Natural killer cell (primary cell): ENCODE measurements at regions not wholly inside any gene's neighbourhood (a gene's known extent, or its start where the extent isn't known, plus 50 kb on each side); places are given as distances from the start of the nearest gene placed in this dataset.

ENCODE experiments used
- ATAC-seq, 3 donors: fragments of 150-1000 bp in 2 of 3; fragments of 200-7000 bp in 1 of 3; cut with Tn5 transposase; 1 replicate in 1 of 3; 2 replicates in 2 of 3; pipeline ENCODE4 v1.10.0; 2021; ENCODE audit warnings: mild to moderate bottlenecking in 2 of 3, moderate library complexity in 2 of 3
- DNase-seq, 2 donors: peaks; one replicate each; pipeline versions ENCODE4 v3.0.0 to v3.0.0-alpha.2; 2013 to 2021; ENCODE audit warnings: mixed read lengths in 1 of 2
- H3K27ac ChIP-seq: one replicate; pipeline ENCODE4 v1.5.1; 2013; ENCODE audit warnings: mild to moderate bottlenecking, low read length
- H3K27me3 ChIP-seq: one replicate; pipeline ENCODE4 v1.6.1; 2013; ENCODE audit warnings: low read length; ENCODE audit not compliant: control insufficient read depth, insufficient read depth
- H3K36me3 ChIP-seq: one replicate; pipeline ENCODE4 v1.6.1; 2013; ENCODE audit warnings: low read length; ENCODE audit not compliant: control insufficient read depth, insufficient read depth
- H3K4me1 ChIP-seq: one replicate; pipeline ENCODE4 v1.6.1; 2013; ENCODE audit warnings: low read length; ENCODE audit not compliant: control insufficient read depth, insufficient read depth
- H3K4me3 ChIP-seq: one replicate; pipeline ENCODE4 v1.5.1; 2013; ENCODE audit warnings: low read length
- H3K9me3 ChIP-seq: one replicate; pipeline ENCODE4 v1.6.1; 2013; ENCODE audit warnings: low read length; ENCODE audit not compliant: control insufficient read depth, insufficient read depth
- H3K27ac Mint-ChIP-seq, 2 donors: one replicate each; pipeline ENCODE4 v1.8.0; 2022; ENCODE audit warnings: mild to moderate bottlenecking in 2 of 2, mixed read lengths in 2 of 2, moderate library complexity in 1 of 2
- H3K27me3 Mint-ChIP-seq, 2 donors: one replicate each; pipeline ENCODE4 v1.8.0; 2022; ENCODE audit warnings: low read depth in 2 of 2, mixed read lengths in 2 of 2
- H3K36me3 Mint-ChIP-seq: one replicate; pipeline ENCODE4 v1.8.0; 2022; ENCODE audit warnings: mixed read lengths
- H3K4me1 Mint-ChIP-seq, 2 donors: one replicate each; pipeline ENCODE4 v1.8.0; 2022; ENCODE audit warnings: mixed read lengths in 2 of 2
- H3K4me3 Mint-ChIP-seq: one replicate; pipeline ENCODE4 v1.8.0; 2022; ENCODE audit warnings: mild to moderate bottlenecking, moderate library complexity, mixed read lengths
- H3K9me3 Mint-ChIP-seq, 2 donors: one replicate each; pipeline ENCODE4 v1.8.0; 2022; ENCODE audit warnings: mixed read lengths in 2 of 2
- WGBS: methylation state at CpG from one replicate; pipeline ENCODE4 v1.1.7; 2013; ENCODE audit warnings: missing lambda C conversion rate; ENCODE audit not compliant: insufficient coverage; 5-methylcytosine and 5-hydroxymethylcytosine counted together
- intact Hi-C: fragments of 100-400 bp; cut with micrococcal nuclease; formaldehyde crosslinking; loops from one replicate; pipeline ENCODE4 v1.14.2; 2022
- TF ChIP-seq, protein P1 (sequence below): fragments of 200-600 bp; IDR thresholded peaks from one replicate; pipeline ENCODE4 v1.8.0; 2022; ENCODE audit warnings: antibody characterized with exemption

DNA sequence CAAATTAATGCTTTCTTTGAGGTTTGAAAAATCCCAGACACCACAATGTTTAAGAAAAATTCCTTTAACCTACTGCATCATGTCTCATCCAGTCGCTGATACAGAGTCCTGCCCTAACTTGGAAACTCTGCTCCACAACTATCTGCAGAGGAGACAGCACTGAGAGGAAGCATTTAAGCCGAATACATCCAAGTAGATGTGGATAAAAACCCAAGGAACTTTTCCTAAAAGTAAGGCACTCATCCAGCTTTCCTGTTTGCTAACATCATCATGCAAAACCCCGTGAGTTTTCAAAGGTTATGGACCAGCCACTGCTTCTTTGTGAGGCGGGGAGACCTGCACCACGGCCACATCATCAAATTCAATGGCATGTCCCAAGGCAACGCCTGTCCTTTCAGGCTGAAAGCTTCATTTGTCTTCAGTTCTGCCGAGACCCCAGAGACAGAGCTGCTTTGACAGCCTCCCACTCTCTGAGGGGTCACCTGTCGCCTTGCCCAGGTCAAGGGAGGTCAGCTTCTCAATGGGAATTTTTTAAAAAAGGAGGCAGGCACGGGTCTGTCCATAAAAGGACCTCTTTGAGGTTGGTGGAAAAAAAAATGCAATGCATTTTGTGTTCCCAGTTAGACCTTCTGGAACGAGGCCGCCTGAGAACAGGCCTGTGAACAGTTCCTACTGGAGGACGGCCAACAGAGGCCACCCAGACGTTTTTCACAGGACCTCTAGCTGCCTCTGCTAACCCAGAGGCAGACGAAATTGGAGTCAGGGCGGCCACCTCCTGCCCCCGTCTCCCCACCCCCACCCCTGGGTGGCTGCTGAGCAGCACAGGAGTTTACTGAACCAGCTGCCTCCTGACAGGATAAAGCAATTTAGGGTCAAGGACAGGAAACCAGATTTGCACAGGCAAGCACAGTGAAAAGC lies 142.5 kb upstream of the HDDC2 start:
- no peak for DNase-seq
- H3K27me3 Mint-ChIP-seq, result peaks cover 9 to 16% of the 10 kb centered on the region in 2 donors

DNA sequence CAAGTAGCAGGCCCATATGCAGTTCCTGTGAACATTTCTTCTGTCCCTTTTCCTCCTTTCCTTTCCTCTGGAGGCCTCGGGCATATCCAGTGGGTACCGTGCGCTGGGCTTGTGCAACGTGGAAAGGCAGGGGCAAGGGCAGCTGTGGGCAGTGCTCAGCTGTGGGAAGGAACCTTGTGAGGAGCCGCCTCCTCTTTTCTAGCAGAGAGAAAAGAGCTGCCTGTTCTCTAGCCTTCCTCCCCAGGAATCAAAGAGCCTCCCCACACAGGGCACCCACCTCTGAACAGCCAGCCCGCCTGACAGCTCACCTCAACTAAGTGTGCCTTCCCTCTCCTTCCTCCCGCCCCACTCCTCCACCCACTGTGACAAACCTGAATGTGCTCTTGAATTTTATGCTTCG lies 143.3 kb upstream of the HDDC2 start:
- Histone ChIP-seq H3K4me1 (no peaks in the 10 kb centered on the region), H3K36me3 (no peaks in the 10 kb centered on the region), H3K27ac (no peak overlapping the region), H3K4me3 (no peak overlapping the region), H3K9me3 (no peaks in the 10 kb centered on the region), H3K27me3 (no peaks in the 10 kb centered on the region)
- Mint-ChIP-seq H3K27me3 (peaks cover 9 to 16% of the 10 kb centered on the region in 2 donors), H3K4me1 (no peaks in the 10 kb centered on the region), H3K9me3 (peaks cover 0 to 3% of the 10 kb centered on the region in 2 donors), H3K4me3 (no peak overlapping the region), H3K27ac (no peak overlapping the region), H3K36me3 (no peaks in the 10 kb centered on the region)
- ATAC-seq (no peak), DNase-seq (no peak)
- TF ChIP-seq, protein P1, sequence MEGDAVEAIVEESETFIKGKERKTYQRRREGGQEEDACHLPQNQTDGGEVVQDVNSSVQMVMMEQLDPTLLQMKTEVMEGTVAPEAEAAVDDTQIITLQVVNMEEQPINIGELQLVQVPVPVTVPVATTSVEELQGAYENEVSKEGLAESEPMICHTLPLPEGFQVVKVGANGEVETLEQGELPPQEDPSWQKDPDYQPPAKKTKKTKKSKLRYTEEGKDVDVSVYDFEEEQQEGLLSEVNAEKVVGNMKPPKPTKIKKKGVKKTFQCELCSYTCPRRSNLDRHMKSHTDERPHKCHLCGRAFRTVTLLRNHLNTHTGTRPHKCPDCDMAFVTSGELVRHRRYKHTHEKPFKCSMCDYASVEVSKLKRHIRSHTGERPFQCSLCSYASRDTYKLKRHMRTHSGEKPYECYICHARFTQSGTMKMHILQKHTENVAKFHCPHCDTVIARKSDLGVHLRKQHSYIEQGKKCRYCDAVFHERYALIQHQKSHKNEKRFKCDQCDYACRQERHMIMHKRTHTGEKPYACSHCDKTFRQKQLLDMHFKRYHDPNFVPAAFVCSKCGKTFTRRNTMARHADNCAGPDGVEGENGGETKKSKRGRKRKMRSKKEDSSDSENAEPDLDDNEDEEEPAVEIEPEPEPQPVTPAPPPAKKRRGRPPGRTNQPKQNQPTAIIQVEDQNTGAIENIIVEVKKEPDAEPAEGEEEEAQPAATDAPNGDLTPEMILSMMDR, result no peak
- intact Hi-C loops, result no loop called here
- WGBS, result 84% methylated on average over 8 of the region's 8 CpGs

More for the DNA sequence above, 142.5 kb upstream of the HDDC2 start:
- Mint-ChIP-seq H3K9me3 (no peaks in the 10 kb centered on the region), H3K27ac (no peak overlapping the region), H3K4me1 (no peaks in the 10 kb centered on the region), H3K4me3 (no peak overlapping the region), H3K36me3 (no peaks in the 10 kb centered on the region)
- H3K4me1 ChIP-seq, result no peaks in the 10 kb centered on the region
- H3K27ac ChIP-seq, result no peak overlapping the region
- no peak overlapping the region for H3K4me3 ChIP-seq
- TF ChIP-seq, protein P1, result no peak
- H3K27me3 ChIP-seq, result no peaks in the 10 kb centered on the region
- intact Hi-C loops, result no loop called here
- 80% methylated on average over 16 of the region's 16 CpGs for WGBS
- no peak for ATAC-seq
- no peaks in the 10 kb centered on the region for H3K36me3 ChIP-seq
- H3K9me3 ChIP-seq, result no peaks in the 10 kb centered on the region

DNA sequence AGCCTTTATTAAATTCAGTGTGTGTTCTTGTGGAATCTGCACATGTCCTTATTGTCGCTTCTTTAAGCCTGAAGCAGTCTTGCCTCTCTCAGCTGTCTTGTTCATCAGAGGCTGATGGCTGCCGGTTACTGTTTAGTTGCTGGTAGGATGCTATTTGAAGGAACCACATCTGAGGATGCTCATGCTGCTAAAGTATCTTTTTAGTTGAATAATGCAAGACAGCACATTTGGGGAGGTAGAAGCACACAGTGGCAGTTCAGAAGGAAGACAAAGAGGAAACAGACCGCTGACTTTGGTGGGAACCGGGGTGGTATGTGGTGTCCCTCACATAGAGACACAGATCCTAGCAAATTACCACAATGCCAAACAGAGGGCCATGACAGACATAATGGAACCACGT lies 144.2 kb upstream of the HDDC2 start:
- Histone ChIP-seq H3K4me1 (no peaks in the 10 kb centered on the region), H3K36me3 (no peaks in the 10 kb centered on the region), H3K9me3 (no peaks in the 10 kb centered on the region), H3K27ac (no peak overlapping the region), H3K27me3 (no peaks in the 10 kb centered on the region), H3K4me3 (no peak overlapping the region)
- H3K27ac Mint-ChIP-seq, result no peak overlapping the region
- H3K36me3 Mint-ChIP-seq, result no peaks in the 10 kb centered on the region
- peaks cover 9 to 16% of the 10 kb centered on the region in 2 donors for H3K27me3 Mint-ChIP-seq
- no peak for DNase-seq
- WGBS, result 67% methylated on average over 4 of the region's 5 CpGs
- no peak for ATAC-seq
- peaks cover 0 to 3% of the 10 kb centered on the region in 2 donors for H3K9me3 Mint-ChIP-seq
- TF ChIP-seq, protein P1, result no peak
- H3K4me3 Mint-ChIP-seq, result no peak overlapping the region
- intact Hi-C loops, result no loop called here
- H3K4me1 Mint-ChIP-seq, result no peaks in the 10 kb centered on the region
